Spinal cord (tissue), 9 donors: ENCODE measurements at regions not wholly inside any gene's neighbourhood (a gene's known extent, or its start where the extent isn't known, plus 50 kb on each side); places are given as distances from the start of the nearest gene placed in this dataset.

Experiments used
- DNase-seq, 6 donors: peaks; one replicate each; pipeline versions ENCODE4 v3.0.0 to v3.0.0-alpha.2; 2013 to 2015; ENCODE audit warnings: low spot score in 6 of 6, low read depth in 4 of 6
- H3K27ac ChIP-seq: one replicate; pipeline ENCODE4 v1.5.1; 2013; ENCODE audit warnings: low read depth, low read length, control low read depth
- H3K27me3 ChIP-seq: one replicate; pipeline ENCODE4 v1.6.1; 2013; ENCODE audit warnings: low read length; ENCODE audit not compliant: control insufficient read depth, insufficient read depth
- H3K36me3 ChIP-seq: one replicate; pipeline ENCODE4 v1.6.1; 2013; ENCODE audit warnings: low read length; ENCODE audit not compliant: control insufficient read depth, insufficient read depth
- H3K4me1 ChIP-seq: one replicate; pipeline ENCODE4 v1.6.1; 2013; ENCODE audit warnings: low read length; ENCODE audit not compliant: control insufficient read depth, insufficient read depth
- H3K4me3 ChIP-seq: one replicate; pipeline ENCODE4 v1.5.1; 2013; ENCODE audit warnings: low read depth, low read length, control low read depth
- H3K9me3 ChIP-seq: one replicate; pipeline ENCODE4 v1.6.1; 2013; ENCODE audit warnings: low read length; ENCODE audit not compliant: control insufficient read depth, insufficient read depth
- WGBS: methylation state at CpG from one replicate; pipeline ENCODE4 v1.1.5; 2013; ENCODE audit warnings: missing lambda C conversion rate; ENCODE audit not compliant: insufficient coverage; 5-methylcytosine and 5-hydroxymethylcytosine counted together
- donor health status: healthy.

- DNase-seq: no peak
- WGBS: 91% methylated on average over 1 of the region's 2 CpGs
Observed at GRCh38 chr3:36269274-36269673, 111.0 kb upstream of the STAC start.

GRCh38 chr3:36282766-36283165 lies 97.5 kb upstream of the STAC start:
- WGBS: no CpG with 5 or more reads among the region's 3 CpGs

More at GRCh38 chr3:36269274-36269673, 111.0 kb upstream of the STAC start:
- no peaks in the 10 kb centered on the region for H3K9me3 ChIP-seq
- H3K36me3 ChIP-seq: no peaks in the 10 kb centered on the region
- no peak overlapping the region for H3K4me3 ChIP-seq
- no peaks in the 10 kb centered on the region for H3K27me3 ChIP-seq
- H3K4me1 ChIP-seq: no peaks in the 10 kb centered on the region
- H3K27ac ChIP-seq: no peak overlapping the region

GRCh38 chr3:36295296-36295695 lies 85.0 kb upstream of the STAC start:
- Histone ChIP-seq H3K27ac (no peak overlapping the region), H3K27me3 (no peaks in the 10 kb centered on the region), H3K4me1 (no peaks in the 10 kb centered on the region), H3K36me3 (no peaks in the 10 kb centered on the region), H3K4me3 (no peak overlapping the region), H3K9me3 (no peaks in the 10 kb centered on the region)
- no peak for DNase-seq

More at GRCh38 chr3:36282766-36283165, 97.5 kb upstream of the STAC start:
- no peaks in the 10 kb centered on the region for H3K36me3 ChIP-seq
- H3K27me3 ChIP-seq: no peaks in the 10 kb centered on the region
- H3K27ac ChIP-seq: no peak overlapping the region
- no peak for DNase-seq
- no peaks in the 10 kb centered on the region for H3K4me1 ChIP-seq
- no peak overlapping the region for H3K4me3 ChIP-seq
- no peaks in the 10 kb centered on the region for H3K9me3 ChIP-seq

DNA sequence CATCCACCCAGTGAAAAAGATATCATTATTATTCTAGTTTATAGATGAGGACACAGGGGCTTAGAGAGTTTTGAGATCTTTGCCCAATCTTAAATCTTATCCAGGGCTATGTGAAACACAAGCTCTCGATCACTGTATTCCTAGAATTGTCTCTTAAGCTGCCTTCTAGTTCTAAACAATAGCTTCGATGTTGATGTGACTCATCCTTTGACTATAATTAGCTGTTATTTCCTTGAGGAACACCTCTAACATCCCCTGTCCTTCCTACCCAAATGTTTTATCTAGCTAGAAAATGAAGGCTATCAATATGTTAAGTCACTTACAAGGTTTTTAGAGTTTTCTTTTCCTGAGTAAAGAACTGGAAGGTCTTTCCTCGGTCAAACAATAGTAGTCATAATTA lies 83.1 kb upstream of the STAC start:
- Histone ChIP-seq H3K36me3 (no peaks in the 10 kb centered on the region), H3K27ac (no peak overlapping the region), H3K9me3 (no peaks in the 10 kb centered on the region), H3K27me3 (no peaks in the 10 kb centered on the region), H3K4me3 (no peak overlapping the region), H3K4me1 (no peaks in the 10 kb centered on the region)
- no peak for DNase-seq
- 67% methylated on average over 1 of the region's 3 CpGs for WGBS

DNA sequence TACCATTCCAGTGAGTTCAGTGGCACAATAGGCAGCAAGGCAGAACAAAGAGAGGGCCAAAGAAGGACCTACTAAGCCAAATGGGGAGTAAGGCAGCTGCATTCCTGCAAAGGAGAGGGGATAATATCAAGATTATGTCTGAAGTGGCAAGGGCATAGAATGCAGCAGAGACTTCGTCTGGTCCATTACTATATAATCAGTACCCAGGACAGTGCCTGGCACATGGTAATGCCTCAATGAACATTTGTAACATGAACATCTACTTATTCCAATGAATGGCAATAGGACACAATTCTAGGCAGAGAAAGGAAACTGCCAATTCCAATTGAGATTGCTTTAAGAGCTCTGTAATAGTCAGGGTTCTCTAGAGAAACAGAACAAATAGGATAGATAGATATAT lies 82.1 kb upstream of the STAC start:
- Histone ChIP-seq H3K9me3 (peaks cover 1% of the 10 kb centered on the region), H3K4me3 (no peak overlapping the region), H3K27me3 (no peaks in the 10 kb centered on the region), H3K36me3 (no peaks in the 10 kb centered on the region), H3K4me1 (no peaks in the 10 kb centered on the region), H3K27ac (no peak overlapping the region)
- no peak for DNase-seq
- no CpG with 5 or more reads among the region's 1 CpG for WGBS

DNA sequence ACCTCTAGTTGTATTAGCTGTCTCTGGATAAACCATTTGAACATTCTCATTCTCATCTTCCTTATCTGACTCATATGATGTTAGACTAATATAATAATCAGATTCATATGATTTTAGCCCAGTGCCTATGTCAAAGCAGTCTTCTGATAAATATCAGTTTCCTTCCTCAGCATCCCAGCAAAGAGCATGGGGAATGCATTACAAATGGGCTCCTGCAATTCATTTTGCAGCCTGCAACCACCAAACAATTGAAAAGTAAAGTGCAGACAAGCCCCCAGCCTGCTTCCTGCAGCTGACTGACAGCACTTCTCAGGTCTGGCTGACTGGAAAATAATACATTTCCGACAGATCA lies 78.2 kb upstream of the STAC start:
- 80% methylated on average over 1 of the region's 1 CpG for WGBS
- H3K9me3 ChIP-seq: peaks cover 1% of the 10 kb centered on the region
- H3K27me3 ChIP-seq: no peaks in the 10 kb centered on the region
- DNase-seq: no peak
- H3K4me1 ChIP-seq: no peaks in the 10 kb centered on the region
- no peak overlapping the region for H3K4me3 ChIP-seq
- H3K36me3 ChIP-seq: no peaks in the 10 kb centered on the region
- H3K27ac ChIP-seq: no peak overlapping the region

- Histone ChIP-seq H3K9me3 (peaks cover 1% of the 10 kb centered on the region), H3K4me3 (no peak overlapping the region), H3K27ac (no peak overlapping the region), H3K36me3 (no peaks in the 10 kb centered on the region), H3K4me1 (no peaks in the 10 kb centered on the region), H3K27me3 (no peaks in the 10 kb centered on the region)
- 86% methylated on average over 1 of the region's 1 CpG for WGBS
- no peak for DNase-seq
Observed at GRCh38 chr3:36302626-36303025, 77.7 kb upstream of the STAC start.

DNA sequence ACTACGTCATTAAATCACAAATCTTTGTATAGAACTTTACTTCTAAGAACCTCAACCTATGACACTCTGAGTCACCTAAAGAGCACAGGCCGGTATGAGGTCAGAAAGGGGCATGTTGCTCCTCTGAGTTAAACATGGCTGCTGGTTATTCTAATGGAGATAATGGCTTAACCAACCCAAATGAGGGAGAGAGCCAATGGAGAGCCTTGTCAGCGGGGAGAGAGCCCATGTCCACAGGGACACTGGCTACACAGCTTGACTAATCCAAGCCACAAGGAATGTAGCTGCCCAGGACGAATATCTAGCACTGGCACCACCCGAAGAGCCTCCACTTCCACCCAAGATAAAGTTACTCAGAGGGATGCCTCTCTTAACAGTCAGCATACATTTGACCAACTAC lies 77.0 kb upstream of the STAC start:
- Histone ChIP-seq H3K36me3 (no peaks in the 10 kb centered on the region), H3K4me1 (no peaks in the 10 kb centered on the region), H3K27ac (no peak overlapping the region), H3K4me3 (no peak overlapping the region), H3K9me3 (peaks cover 1% of the 10 kb centered on the region), H3K27me3 (no peaks in the 10 kb centered on the region)
- no peak for DNase-seq
- 92% methylated on average over 2 of the region's 5 CpGs for WGBS

DNA sequence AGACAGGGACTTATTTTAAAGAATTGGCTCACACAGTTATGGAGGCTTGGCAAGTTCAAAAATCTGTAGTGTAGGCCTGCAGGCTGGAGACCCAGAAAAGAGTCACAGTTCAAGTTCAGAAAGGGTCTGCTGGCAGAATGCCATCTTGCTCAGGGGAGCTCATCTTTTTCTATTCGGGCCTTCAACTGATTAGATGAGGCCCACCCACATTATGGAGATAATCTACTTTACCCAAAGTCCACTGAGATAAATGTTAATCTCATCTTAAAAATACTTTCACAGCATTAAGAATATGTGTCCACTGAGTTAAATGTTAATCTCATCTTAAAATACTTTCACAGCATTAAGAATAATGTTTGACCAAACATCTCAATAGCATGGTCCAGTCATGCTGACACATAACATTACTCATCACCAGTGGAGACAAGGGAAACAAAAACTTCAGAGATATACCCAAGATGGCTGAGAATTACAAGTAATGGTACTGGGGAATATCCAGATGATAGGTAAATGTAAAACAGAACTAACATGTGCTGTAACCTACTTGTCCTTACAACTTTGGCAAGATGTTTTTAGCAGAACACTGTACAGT lies 74.3 kb upstream of the STAC start:
- no peak for DNase-seq
- H3K4me3 ChIP-seq: no peak overlapping the region
- WGBS: 80% methylated on average over 1 of the region's 1 CpG
- H3K36me3 ChIP-seq: no peaks in the 10 kb centered on the region
- no peak overlapping the region for H3K27ac ChIP-seq
- H3K4me1 ChIP-seq: no peaks in the 10 kb centered on the region
- H3K27me3 ChIP-seq: no peaks in the 10 kb centered on the region
- H3K9me3 ChIP-seq: peaks cover 1% of the 10 kb centered on the region

DNA sequence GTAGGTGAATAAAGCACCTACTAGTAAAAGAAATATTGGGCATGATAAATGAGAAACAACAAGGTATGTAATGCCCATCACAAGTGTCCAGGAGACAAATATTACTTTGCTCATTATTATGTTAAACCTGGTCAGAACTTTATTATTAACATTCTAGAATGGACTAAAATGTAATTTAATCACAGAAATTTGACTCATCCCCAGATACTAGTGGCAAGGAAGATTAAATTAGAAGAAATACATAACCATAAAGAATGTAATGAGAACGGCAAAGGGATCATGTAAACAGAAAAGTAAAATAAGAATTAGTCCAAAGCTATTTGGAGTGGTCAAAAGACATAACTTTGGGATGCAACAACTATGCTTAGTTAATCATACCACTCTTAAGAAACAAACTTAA lies 71.2 kb upstream of the STAC start:
- Histone ChIP-seq H3K4me3 (no peak overlapping the region), H3K9me3 (no peaks in the 10 kb centered on the region), H3K36me3 (no peaks in the 10 kb centered on the region), H3K27me3 (no peaks in the 10 kb centered on the region), H3K4me1 (no peaks in the 10 kb centered on the region), H3K27ac (no peak overlapping the region)
- no CpG with 5 or more reads among the region's 1 CpG for WGBS
- DNase-seq: no peak
